ENCODE measurements at regions not wholly inside any gene's neighbourhood (a gene's known extent, or its start where the extent isn't known, plus 50 kb on each side); places are given as distances from the start of the nearest gene placed in this dataset.
A peak's percentile ranks its signal among the peaks of the same experiment; 100 is the strongest.

- no peak for DNase-seq
These were observed 398.6 kb upstream of the RASGEF1B start for GRCh38 chr4:81870275-81870674.

GRCh38 chr4:81860111-81860510, 388.4 kb upstream of the RASGEF1B start:
- DNase-seq, result no peak

- no peak for DNase-seq
These were observed 382.7 kb upstream of the RASGEF1B start for GRCh38 chr4:81854406-81854805.

GRCh38 chr4:81852031-81852715, 380.5 kb upstream of the RASGEF1B start:
- DNase-seq, result no peak

GRCh38 chr4:81850701-81851100, 379.0 kb upstream of the RASGEF1B start:
- no peak for DNase-seq

GRCh38 chr4:81845761-81846160, 374.1 kb upstream of the RASGEF1B start:
- DNase-seq, result no peak

GRCh38 chr4:81845273-81845672, 373.6 kb upstream of the RASGEF1B start:
- DNase-seq, result no peak

- peak; percentile 35 for DNase-seq
These were observed 373.0 kb upstream of the RASGEF1B start for GRCh38 chr4:81844717-81845116.

GRCh38 chr4:81839347-81840042, 367.8 kb upstream of the RASGEF1B start:
- no peak for DNase-seq

GRCh38 chr4:81838586-81838985, 366.9 kb upstream of the RASGEF1B start:
- no peak for DNase-seq

- DNase-seq, result no peak
These were observed 365.0 kb upstream of the RASGEF1B start for GRCh38 chr4:81836716-81837115.

GRCh38 chr4:81833576-81833975, 361.9 kb upstream of the RASGEF1B start:
- no peak for DNase-seq

- DNase-seq, result no peak
These were observed 357.3 kb upstream of the RASGEF1B start for GRCh38 chr4:81828991-81829390.

- no peak for DNase-seq
These were observed 356.0 kb upstream of the RASGEF1B start for GRCh38 chr4:81827577-81828202.

GRCh38 chr4:81826817-81827424, 355.2 kb upstream of the RASGEF1B start:
- DNase-seq, result no peak

GRCh38 chr4:81826335-81826734, 354.6 kb upstream of the RASGEF1B start:
- no peak for DNase-seq

- DNase-seq, result no peak
These were observed 346.7 kb upstream of the RASGEF1B start for GRCh38 chr4:81818385-81818920.

GRCh38 chr4:81816031-81816761, 344.5 kb upstream of the RASGEF1B start:
- no peak for DNase-seq

GRCh38 chr4:81814987-81815541, 343.4 kb upstream of the RASGEF1B start:
- DNase-seq, result no peak

GRCh38 chr4:81811562-81812293, 340.0 kb upstream of the RASGEF1B start:
- DNase-seq, result no peak

GRCh38 chr4:81808011-81808672, 336.4 kb upstream of the RASGEF1B start:
- no peak for DNase-seq

All from effector CD8-positive, alpha-beta T cell (primary cell).